ENCODE measurements at regions not wholly inside any gene's neighbourhood (a gene's known extent, or its start where the extent isn't known, plus 50 kb on each side); places are given as distances from the start of the nearest gene placed in this dataset.

- no peak for TF ChIP-seq SIN3A (IDR thresholded peaks at IDR 0.05; ENCODE audit: borderline replicate concordance, insufficient read depth, low read depth, low read length)
- no peak for TF ChIP-seq TCF7L2 (IDR thresholded peaks at IDR 0.05; ENCODE audit: low read depth, low read length)
- TF ChIP-seq REST (IDR thresholded peaks at IDR 0.05; ENCODE audit: insufficient read depth in 1 of 2, low read depth in 2 of 2, low read length in 1 of 2), result no peak
- TF ChIP-seq, protein P1, sequence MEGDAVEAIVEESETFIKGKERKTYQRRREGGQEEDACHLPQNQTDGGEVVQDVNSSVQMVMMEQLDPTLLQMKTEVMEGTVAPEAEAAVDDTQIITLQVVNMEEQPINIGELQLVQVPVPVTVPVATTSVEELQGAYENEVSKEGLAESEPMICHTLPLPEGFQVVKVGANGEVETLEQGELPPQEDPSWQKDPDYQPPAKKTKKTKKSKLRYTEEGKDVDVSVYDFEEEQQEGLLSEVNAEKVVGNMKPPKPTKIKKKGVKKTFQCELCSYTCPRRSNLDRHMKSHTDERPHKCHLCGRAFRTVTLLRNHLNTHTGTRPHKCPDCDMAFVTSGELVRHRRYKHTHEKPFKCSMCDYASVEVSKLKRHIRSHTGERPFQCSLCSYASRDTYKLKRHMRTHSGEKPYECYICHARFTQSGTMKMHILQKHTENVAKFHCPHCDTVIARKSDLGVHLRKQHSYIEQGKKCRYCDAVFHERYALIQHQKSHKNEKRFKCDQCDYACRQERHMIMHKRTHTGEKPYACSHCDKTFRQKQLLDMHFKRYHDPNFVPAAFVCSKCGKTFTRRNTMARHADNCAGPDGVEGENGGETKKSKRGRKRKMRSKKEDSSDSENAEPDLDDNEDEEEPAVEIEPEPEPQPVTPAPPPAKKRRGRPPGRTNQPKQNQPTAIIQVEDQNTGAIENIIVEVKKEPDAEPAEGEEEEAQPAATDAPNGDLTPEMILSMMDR (IDR thresholded peaks at IDR 0.05), result no peak
- Histone ChIP-seq H3K4me1 (ENCODE audit: control insufficient read depth, insufficient read depth, low read length) (no peaks in the 10 kb centered on the region), H3K36me3 (ENCODE audit: control insufficient read depth, insufficient read depth, low read length) (no peaks in the 10 kb centered on the region), H3K4me3 (ENCODE audit: low read depth in 2 of 2, low read length in 2 of 2) (no peak overlapping the region), H3K9me3 (ENCODE audit: control insufficient read depth, insufficient read depth, low read depth, low read length) (no peaks in the 10 kb centered on the region), H3K27ac (ENCODE audit: low read length) (no peak overlapping the region), H3K27me3 (ENCODE audit: control insufficient read depth, insufficient read depth, low read length) (no peaks in the 10 kb centered on the region)
- in situ Hi-C loops (cut with HindIII; ENCODE audit: low pct_unique_long_range_greater_than_20kb, low sequenced_read_pairs), result no loop called here
- POLR2A ChIA-PET, result no interaction called here
- no TSS peak for BruUV-seq (replicated peaks)
- CTCF ChIA-PET, result no interaction called here
- DNase-seq (ENCODE audit: low read depth, low spot score) (no peak), ATAC-seq (no peak)
- intact Hi-C loops (cut with micrococcal nuclease; ENCODE audit: unreplicated experiment), result loop anchor here (10.0 kb wide), 2 partner anchors 259 to 411 kb away; no protein-coding TSS in a partner anchor
Measured at GRCh38 chr21:28333578-28334075, 659.0 kb downstream of the LTN1 start.

- no peak overlapping the region for H3K4me3 ChIP-seq (ENCODE audit: low read depth in 2 of 2, low read length in 2 of 2)
- intact Hi-C loops (cut with micrococcal nuclease; ENCODE audit: unreplicated experiment) (loop anchor here (10.0 kb wide), 2 partner anchors 258 to 412 kb away; no protein-coding TSS in a partner anchor), in situ Hi-C loops (cut with HindIII; ENCODE audit: low pct_unique_long_range_greater_than_20kb, low sequenced_read_pairs) (no loop called here)
- no peaks in the 10 kb centered on the region for H3K27me3 ChIP-seq (ENCODE audit: control insufficient read depth, insufficient read depth, low read length)
- no peaks in the 10 kb centered on the region for H3K36me3 ChIP-seq (ENCODE audit: control insufficient read depth, insufficient read depth, low read length)
- CTCF ChIA-PET, result no interaction called here
- POLR2A ChIA-PET, result no interaction called here
- ATAC-seq (no peak), DNase-seq (ENCODE audit: low read depth, low spot score) (no peak)
- TF ChIP-seq, protein P1 (IDR thresholded peaks at IDR 0.05), result no peak
- TF ChIP-seq POLR2AphosphoS5 (IDR thresholded peaks at IDR 0.05; ENCODE audit: low read depth, low read length), result no peak
- H3K4me1 ChIP-seq (ENCODE audit: control insufficient read depth, insufficient read depth, low read length), result no peaks in the 10 kb centered on the region
- H3K27ac ChIP-seq (ENCODE audit: low read length), result no peak overlapping the region
- H3K9me3 ChIP-seq (ENCODE audit: control insufficient read depth, insufficient read depth, low read depth, low read length), result no peaks in the 10 kb centered on the region
- no TSS peak for BruUV-seq (replicated peaks)
Measured at GRCh38 chr21:28332796-28333195, 659.9 kb downstream of the LTN1 start.
